ENCODE measurements at regions not wholly inside any gene's neighbourhood (a gene's known extent, or its start where the extent isn't known, plus 50 kb on each side); places are given as distances from the start of the nearest gene placed in this dataset.
A peak's percentile ranks its signal among the peaks of the same experiment; 100 is the strongest.

DNA sequence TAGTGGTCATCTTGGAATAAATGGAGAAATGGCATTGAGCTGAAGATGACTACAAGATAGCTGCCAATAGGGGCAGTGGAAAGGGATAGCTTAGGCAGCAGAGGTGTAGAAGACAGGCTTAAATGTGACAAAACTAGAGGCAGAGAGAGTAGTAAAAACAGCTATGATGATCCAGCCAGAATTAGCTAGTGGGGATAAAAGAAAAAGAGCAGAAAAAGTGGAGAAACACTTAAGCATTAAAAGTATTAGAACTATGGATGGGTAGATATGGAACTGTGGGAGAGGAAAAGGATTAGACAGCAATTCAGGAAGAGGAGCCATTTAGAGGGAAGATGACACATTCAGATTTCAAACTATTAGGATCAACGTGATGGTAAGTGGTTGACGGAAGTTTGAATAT is 202.5 kb upstream of the SAMSN1 start (continued):
- TF ChIP-seq ZBTB40 (IDR thresholded peaks at IDR 0.05) = 0 out of 2 replicates have a peak, but pooled peaks have one; percentile 14
- no peak for TF ChIP-seq ZBTB40 (CRISPR knock-in tag; IDR thresholded peaks at IDR 0.05)
- TF ChIP-seq CBFA2T2 (conservative IDR thresholded peaks at IDR 0.05) = no peak
- TF ChIP-seq GTF2A2 (tag; IDR thresholded peaks at IDR 0.05) = no peak
- TF ChIP-seq, protein P1, sequence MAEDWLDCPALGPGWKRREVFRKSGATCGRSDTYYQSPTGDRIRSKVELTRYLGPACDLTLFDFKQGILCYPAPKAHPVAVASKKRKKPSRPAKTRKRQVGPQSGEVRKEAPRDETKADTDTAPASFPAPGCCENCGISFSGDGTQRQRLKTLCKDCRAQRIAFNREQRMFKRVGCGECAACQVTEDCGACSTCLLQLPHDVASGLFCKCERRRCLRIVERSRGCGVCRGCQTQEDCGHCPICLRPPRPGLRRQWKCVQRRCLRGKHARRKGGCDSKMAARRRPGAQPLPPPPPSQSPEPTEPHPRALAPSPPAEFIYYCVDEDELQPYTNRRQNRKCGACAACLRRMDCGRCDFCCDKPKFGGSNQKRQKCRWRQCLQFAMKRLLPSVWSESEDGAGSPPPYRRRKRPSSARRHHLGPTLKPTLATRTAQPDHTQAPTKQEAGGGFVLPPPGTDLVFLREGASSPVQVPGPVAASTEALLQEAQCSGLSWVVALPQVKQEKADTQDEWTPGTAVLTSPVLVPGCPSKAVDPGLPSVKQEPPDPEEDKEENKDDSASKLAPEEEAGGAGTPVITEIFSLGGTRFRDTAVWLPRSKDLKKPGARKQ (CRISPR knock-in tag; IDR thresholded peaks at IDR 0.05) = no peak
- no peak for TF ChIP-seq YBX1 (IDR thresholded peaks at IDR 0.05)
- TF ChIP-seq TRIM24 (IDR thresholded peaks at IDR 0.05) = 0 out of 4 replicates have a peak, but pooled peaks of 1 of the 2 experiments have one; percentile 25
- 0 out of 2 replicates have a peak, but pooled peaks have one; percentile 20 for TF ChIP-seq CC2D1A (IDR thresholded peaks at IDR 0.05)
- TF ChIP-seq, protein P2, sequence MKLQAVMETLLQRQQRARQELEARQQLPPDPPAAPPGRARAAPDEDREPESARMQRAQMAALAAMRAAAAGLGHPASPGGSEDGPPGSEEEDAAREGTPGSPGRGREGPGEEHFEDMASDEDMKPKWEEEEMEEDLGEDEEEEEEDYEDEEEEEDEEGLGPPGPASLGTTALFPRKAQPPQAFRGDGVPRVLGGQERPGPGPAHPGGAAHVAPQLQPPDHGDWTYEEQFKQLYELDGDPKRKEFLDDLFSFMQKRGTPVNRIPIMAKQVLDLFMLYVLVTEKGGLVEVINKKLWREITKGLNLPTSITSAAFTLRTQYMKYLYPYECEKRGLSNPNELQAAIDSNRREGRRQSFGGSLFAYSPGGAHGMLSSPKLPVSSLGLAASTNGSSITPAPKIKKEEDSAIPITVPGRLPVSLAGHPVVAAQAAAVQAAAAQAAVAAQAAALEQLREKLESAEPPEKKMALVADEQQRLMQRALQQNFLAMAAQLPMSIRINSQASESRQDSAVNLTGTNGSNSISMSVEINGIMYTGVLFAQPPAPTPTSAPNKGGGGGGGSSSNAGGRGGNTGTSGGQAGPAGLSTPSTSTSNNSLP (IDR thresholded peaks at IDR 0.05; ENCODE audit: borderline replicate concordance, low read depth, low read length) = no peak
- no peak for TF ChIP-seq KLF13 (tag; IDR thresholded peaks at IDR 0.05; ENCODE audit: borderline replicate concordance, low read depth)
- TF ChIP-seq MTA3 (IDR thresholded peaks at IDR 0.05; ENCODE audit: borderline replicate concordance) = no peak
- no peak for TF ChIP-seq ZNF583 (CRISPR knock-in tag; IDR thresholded peaks at IDR 0.05)

Data from K562 (cell line).